ENCODE measurements at regions not wholly inside any gene's neighbourhood (a gene's known extent, or its start where the extent isn't known, plus 50 kb on each side); places are given as distances from the start of the nearest gene placed in this dataset.

- H3K9me3 Mint-ChIP-seq (ENCODE audit: low read depth): no peaks in the 10 kb centered on the region
- no peak overlapping the region for H3K4me3 Mint-ChIP-seq
- no peak overlapping the region for H3K27ac Mint-ChIP-seq
- no peaks in the 10 kb centered on the region for H3K36me3 Mint-ChIP-seq
- H3K27me3 Mint-ChIP-seq: no peaks in the 10 kb centered on the region
- H3K4me1 Mint-ChIP-seq (ENCODE audit: low read depth): no peaks in the 10 kb centered on the region
Measured at GRCh38 chr2:239526038-239526437, 125.2 kb upstream of the HDAC4 start.

- Mint-ChIP-seq H3K27ac (no peak overlapping the region), H3K9me3 (ENCODE audit: low read depth) (no peaks in the 10 kb centered on the region), H3K36me3 (no peaks in the 10 kb centered on the region), H3K27me3 (no peaks in the 10 kb centered on the region), H3K4me1 (ENCODE audit: low read depth) (no peaks in the 10 kb centered on the region), H3K4me3 (no peak overlapping the region)
Measured at GRCh38 chr2:239523954-239524330, 123.1 kb upstream of the HDAC4 start.

- H3K27me3 Mint-ChIP-seq: no peaks in the 10 kb centered on the region
- no peak overlapping the region for H3K4me3 Mint-ChIP-seq
- no peak overlapping the region for H3K27ac Mint-ChIP-seq
- H3K36me3 Mint-ChIP-seq: no peaks in the 10 kb centered on the region
- no peaks in the 10 kb centered on the region for H3K4me1 Mint-ChIP-seq (ENCODE audit: low read depth)
- no peaks in the 10 kb centered on the region for H3K9me3 Mint-ChIP-seq (ENCODE audit: low read depth)
Measured at GRCh38 chr2:239523147-239523953, 122.5 kb upstream of the HDAC4 start.

GRCh38 chr2:239522740-239523119 is 121.9 kb upstream of the HDAC4 start:
- Mint-ChIP-seq H3K27ac (no peak overlapping the region), H3K4me1 (ENCODE audit: low read depth) (no peaks in the 10 kb centered on the region), H3K36me3 (no peaks in the 10 kb centered on the region), H3K27me3 (no peaks in the 10 kb centered on the region), H3K9me3 (ENCODE audit: low read depth) (no peaks in the 10 kb centered on the region), H3K4me3 (no peak overlapping the region)

GRCh38 chr2:239522002-239522739 is 121.4 kb upstream of the HDAC4 start:
- H3K9me3 Mint-ChIP-seq (ENCODE audit: low read depth): no peaks in the 10 kb centered on the region
- H3K27me3 Mint-ChIP-seq: no peaks in the 10 kb centered on the region
- H3K4me1 Mint-ChIP-seq (ENCODE audit: low read depth): no peaks in the 10 kb centered on the region
- H3K36me3 Mint-ChIP-seq: no peaks in the 10 kb centered on the region
- no peak overlapping the region for H3K4me3 Mint-ChIP-seq
- H3K27ac Mint-ChIP-seq: no peak overlapping the region

GRCh38 chr2:239521518-239521815 is 120.6 kb upstream of the HDAC4 start:
- no peak overlapping the region for H3K4me3 Mint-ChIP-seq
- no peaks in the 10 kb centered on the region for H3K27me3 Mint-ChIP-seq
- H3K9me3 Mint-ChIP-seq (ENCODE audit: low read depth): no peaks in the 10 kb centered on the region
- H3K36me3 Mint-ChIP-seq: no peaks in the 10 kb centered on the region
- no peak overlapping the region for H3K27ac Mint-ChIP-seq
- H3K4me1 Mint-ChIP-seq (ENCODE audit: low read depth): no peaks in the 10 kb centered on the region

- Mint-ChIP-seq H3K4me1 (ENCODE audit: low read depth) (no peaks in the 10 kb centered on the region), H3K4me3 (no peak overlapping the region), H3K9me3 (ENCODE audit: low read depth) (no peaks in the 10 kb centered on the region), H3K36me3 (no peaks in the 10 kb centered on the region), H3K27me3 (no peaks in the 10 kb centered on the region), H3K27ac (no peak overlapping the region)
Measured at GRCh38 chr2:239520811-239521517, 120.1 kb upstream of the HDAC4 start.

GRCh38 chr2:239519921-239520585 is 119.2 kb upstream of the HDAC4 start:
- no peaks in the 10 kb centered on the region for H3K36me3 Mint-ChIP-seq
- H3K4me1 Mint-ChIP-seq (ENCODE audit: low read depth): no peaks in the 10 kb centered on the region
- no peak overlapping the region for H3K27ac Mint-ChIP-seq
- H3K9me3 Mint-ChIP-seq (ENCODE audit: low read depth): no peaks in the 10 kb centered on the region
- no peak overlapping the region for H3K4me3 Mint-ChIP-seq
- no peaks in the 10 kb centered on the region for H3K27me3 Mint-ChIP-seq

GRCh38 chr2:239519089-239519920 is 118.5 kb upstream of the HDAC4 start:
- Mint-ChIP-seq H3K4me1 (ENCODE audit: low read depth) (no peaks in the 10 kb centered on the region), H3K36me3 (no peaks in the 10 kb centered on the region), H3K4me3 (no peak overlapping the region), H3K27me3 (no peaks in the 10 kb centered on the region), H3K27ac (no peak overlapping the region), H3K9me3 (ENCODE audit: low read depth) (no peaks in the 10 kb centered on the region)

GRCh38 chr2:239518286-239519088 is 117.7 kb upstream of the HDAC4 start:
- no peaks in the 10 kb centered on the region for H3K27me3 Mint-ChIP-seq
- H3K4me3 Mint-ChIP-seq: no peak overlapping the region
- H3K9me3 Mint-ChIP-seq (ENCODE audit: low read depth): no peaks in the 10 kb centered on the region
- H3K36me3 Mint-ChIP-seq: no peaks in the 10 kb centered on the region
- no peak overlapping the region for H3K27ac Mint-ChIP-seq
- H3K4me1 Mint-ChIP-seq (ENCODE audit: low read depth): no peaks in the 10 kb centered on the region

- Mint-ChIP-seq H3K4me1 (ENCODE audit: low read depth) (no peaks in the 10 kb centered on the region), H3K36me3 (peaks cover 2% of the 10 kb centered on the region), H3K9me3 (ENCODE audit: low read depth) (no peaks in the 10 kb centered on the region), H3K27ac (no peak overlapping the region), H3K27me3 (no peaks in the 10 kb centered on the region), H3K4me3 (no peak overlapping the region)
Measured at GRCh38 chr2:239517686-239518085, 116.9 kb upstream of the HDAC4 start.

GRCh38 chr2:239516954-239517305 is 116.1 kb upstream of the HDAC4 start:
- Mint-ChIP-seq H3K4me3 (no peak overlapping the region), H3K4me1 (ENCODE audit: low read depth) (no peaks in the 10 kb centered on the region), H3K27ac (no peak overlapping the region), H3K9me3 (ENCODE audit: low read depth) (no peaks in the 10 kb centered on the region), H3K36me3 (peaks cover 2% of the 10 kb centered on the region), H3K27me3 (no peaks in the 10 kb centered on the region)

- Mint-ChIP-seq H3K4me1 (ENCODE audit: low read depth) (no peaks in the 10 kb centered on the region), H3K27ac (no peak overlapping the region), H3K9me3 (ENCODE audit: low read depth) (no peaks in the 10 kb centered on the region), H3K27me3 (no peaks in the 10 kb centered on the region), H3K4me3 (no peak overlapping the region), H3K36me3 (peaks cover 2% of the 10 kb centered on the region)
Measured at GRCh38 chr2:239516286-239516953, 115.6 kb upstream of the HDAC4 start.
